ENCODE measurements at regions not wholly inside any gene's neighbourhood (a gene's known extent, or its start where the extent isn't known, plus 50 kb on each side); places are given as distances from the start of the nearest gene placed in this dataset.

- H3K27ac ChIP-seq: no peak overlapping the region
- no peak overlapping the region for H3K4me3 ChIP-seq
- TF ChIP-seq, protein P1, sequence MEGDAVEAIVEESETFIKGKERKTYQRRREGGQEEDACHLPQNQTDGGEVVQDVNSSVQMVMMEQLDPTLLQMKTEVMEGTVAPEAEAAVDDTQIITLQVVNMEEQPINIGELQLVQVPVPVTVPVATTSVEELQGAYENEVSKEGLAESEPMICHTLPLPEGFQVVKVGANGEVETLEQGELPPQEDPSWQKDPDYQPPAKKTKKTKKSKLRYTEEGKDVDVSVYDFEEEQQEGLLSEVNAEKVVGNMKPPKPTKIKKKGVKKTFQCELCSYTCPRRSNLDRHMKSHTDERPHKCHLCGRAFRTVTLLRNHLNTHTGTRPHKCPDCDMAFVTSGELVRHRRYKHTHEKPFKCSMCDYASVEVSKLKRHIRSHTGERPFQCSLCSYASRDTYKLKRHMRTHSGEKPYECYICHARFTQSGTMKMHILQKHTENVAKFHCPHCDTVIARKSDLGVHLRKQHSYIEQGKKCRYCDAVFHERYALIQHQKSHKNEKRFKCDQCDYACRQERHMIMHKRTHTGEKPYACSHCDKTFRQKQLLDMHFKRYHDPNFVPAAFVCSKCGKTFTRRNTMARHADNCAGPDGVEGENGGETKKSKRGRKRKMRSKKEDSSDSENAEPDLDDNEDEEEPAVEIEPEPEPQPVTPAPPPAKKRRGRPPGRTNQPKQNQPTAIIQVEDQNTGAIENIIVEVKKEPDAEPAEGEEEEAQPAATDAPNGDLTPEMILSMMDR (IDR thresholded peaks at IDR 0.05): no peak
- H3K4me1 ChIP-seq: peaks cover 0 to 13% (median 2%) of the 10 kb centered on the region in 9 donors
- H3K9me3 ChIP-seq: peaks cover 0 to 16% (median 0%) of the 10 kb centered on the region in 11 donors
- DNase-seq: no peak
- intact Hi-C loops (cut with DNase I): no loop called here
- ATAC-seq: no peak
- no peaks in the 10 kb centered on the region for H3K27me3 ChIP-seq
- WGBS, 2 donors: 95 to 99% methylated on average over 2 of the region's 2 CpGs
- no peaks in the 10 kb centered on the region for H3K36me3 ChIP-seq
These were observed 92.9 kb upstream of the AMOTL1 start for GRCh38 chr11:94675239-94675638.

GRCh38 chr11:94675813-94676212, 92.3 kb upstream of the AMOTL1 start:
- DNase-seq (no peak), ATAC-seq (no peak)
- Histone ChIP-seq H3K4me3 (no peak overlapping the region), H3K36me3 (no peaks in the 10 kb centered on the region), H3K27me3 (no peaks in the 10 kb centered on the region), H3K4me1 (peaks cover 0 to 13% (median 2%) of the 10 kb centered on the region in 9 donors), H3K9me3 (peaks cover 0 to 16% (median 0%) of the 10 kb centered on the region in 11 donors), H3K27ac (no peak overlapping the region)
- TF ChIP-seq, protein P1 (IDR thresholded peaks at IDR 0.05): no peak
- intact Hi-C loops (cut with DNase I): no loop called here

DNA sequence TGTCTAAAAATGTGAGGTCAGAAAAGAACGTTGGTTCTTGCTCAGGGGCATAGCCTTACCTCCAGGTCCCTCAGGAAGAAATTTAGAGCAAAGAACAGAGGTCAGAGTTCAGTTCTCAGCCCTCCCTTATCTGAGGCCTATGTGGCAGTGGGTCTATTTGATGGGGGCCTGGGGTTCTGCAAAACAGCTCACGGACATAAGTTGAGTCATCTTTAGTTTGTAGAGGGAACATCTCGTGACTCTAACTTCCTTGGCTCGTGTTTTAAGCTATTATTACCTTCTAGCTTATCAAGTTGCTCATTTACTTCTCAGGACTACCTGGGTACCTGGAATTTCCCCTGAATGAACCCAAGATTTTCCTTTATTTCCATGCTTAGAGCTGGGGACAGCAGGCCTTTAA, 91.3 kb upstream of the AMOTL1 start:
- Histone ChIP-seq H3K27me3 (no peaks in the 10 kb centered on the region), H3K9me3 (peaks cover 0 to 9% (median 0%) of the 10 kb centered on the region in 11 donors), H3K36me3 (no peaks in the 10 kb centered on the region), H3K4me3 (no peak overlapping the region), H3K4me1 (peaks cover 0 to 13% (median 2%) of the 10 kb centered on the region in 9 donors), H3K27ac (no peak overlapping the region)
- DNase-seq (no peak), ATAC-seq (no peak)
- WGBS, 2 donors: 79 to 84% methylated on average over 4 of the region's 4 CpGs
- intact Hi-C loops (cut with DNase I): no loop called here
- TF ChIP-seq, protein P1 (IDR thresholded peaks at IDR 0.05): no peak

GRCh38 chr11:94678236-94678635, 89.9 kb upstream of the AMOTL1 start:
- WGBS, 2 donors: 82 to 85% methylated on average over 4 of the region's 4 CpGs
- no peaks in the 10 kb centered on the region for H3K27me3 ChIP-seq
- no peak for ATAC-seq
- H3K4me1 ChIP-seq: peaks cover 0 to 13% (median 2%) of the 10 kb centered on the region in 9 donors
- intact Hi-C loops (cut with DNase I): no loop called here
- H3K4me3 ChIP-seq: no peak overlapping the region
- H3K36me3 ChIP-seq: no peaks in the 10 kb centered on the region
- H3K9me3 ChIP-seq: no peaks in the 10 kb centered on the region
- H3K27ac ChIP-seq: no peak overlapping the region
- no peak for DNase-seq
- TF ChIP-seq, protein P1 (IDR thresholded peaks at IDR 0.05): no peak
